GM23338 (cell line): ENCODE measurements at regions not wholly inside any gene's neighbourhood (a gene's known extent, or its start where the extent isn't known, plus 50 kb on each side); places are given as distances from the start of the nearest gene placed in this dataset.

Experiments
- ATAC-seq: fragments of 200-7000 bp; cut with Tn5 transposase; 3 replicates; pipeline ENCODE4 v1.9.1; 2020
- DNase-seq: peaks from one replicate; pipeline ENCODE4 v3.0.0-alpha.2; 2015; ENCODE audit warnings: low spot score
- H2AFZ ChIP-seq: fragments of 200-600 bp; sonication (generic); 2 replicates; pipeline ENCODE4 v1.8.0; 2016; ENCODE audit warnings: antibody characterized with exemption, mild to moderate bottlenecking, moderate library complexity
- H3F3A ChIP-seq: fragments of 200-600 bp; sonication (generic); replicated peaks from 2 replicates; pipeline ENCODE4 v1.8.0; 2017; ENCODE audit warnings: antibody characterized with exemption, mixed run types, low read depth
- H3K27ac ChIP-seq: fragments of 200-600 bp; sonication (generic); 2 replicates; pipeline ENCODE4 v1.6.1; 2016; ENCODE audit warnings: low read depth
- H3K27me3 ChIP-seq: fragments of 200-600 bp; sonication (generic); 2 replicates; pipeline ENCODE4 v1.8.0; 2016; ENCODE audit warnings: mild to moderate bottlenecking, mixed run types, moderate library complexity; ENCODE audit not compliant: insufficient read depth
- H3K36me3 ChIP-seq: fragments of 200-600 bp; sonication (generic); 2 replicates; pipeline ENCODE4 v1.8.0; 2016; ENCODE audit warnings: mild to moderate bottlenecking; ENCODE audit not compliant: insufficient read depth
- H3K4me1 ChIP-seq: fragments of 200-600 bp; sonication (generic); 2 replicates; pipeline ENCODE4 v1.8.0; 2016; ENCODE audit warnings: mild to moderate bottlenecking, moderate library complexity; ENCODE audit not compliant: insufficient read depth
- H3K4me2 ChIP-seq: fragments of 200-600 bp; sonication (generic); 2 replicates; pipeline ENCODE4 v1.7.1; 2017; ENCODE audit warnings: mixed run types
- H3K4me3 ChIP-seq: fragments of 200-600 bp; sonication (generic); 2 replicates; pipeline ENCODE4 v1.6.1; 2016; ENCODE audit warnings: mixed run types
- H3K79me2 ChIP-seq: fragments of 200-600 bp; sonication (generic); replicated peaks from 2 replicates; pipeline ENCODE4 v1.8.0; 2017; ENCODE audit warnings: mild to moderate bottlenecking; ENCODE audit not compliant: insufficient read depth
- H3K9me2 ChIP-seq: fragments of 200-600 bp; sonication (generic); 2 replicates; pipeline ENCODE4 v1.8.0; 2017; ENCODE audit not compliant: insufficient read depth
- H4K20me1 ChIP-seq: fragments of 200-600 bp; sonication (generic); replicated peaks from 2 replicates; pipeline ENCODE4 v1.8.0; 2017; ENCODE audit warnings: mild to moderate bottlenecking; ENCODE audit not compliant: insufficient read depth
- H3K27ac Mint-ChIP-seq: 2 replicates; pipeline ENCODE4 v1.8.0; 2020; ENCODE audit warnings: inconsistent platforms, mild to moderate bottlenecking, moderate library complexity, mixed read lengths
- H3K27me3 Mint-ChIP-seq: 3 replicates; pipeline ENCODE4 v1.8.0; 2022; ENCODE audit warnings: low read depth, mild to moderate bottlenecking, moderate library complexity, mixed read lengths, inconsistent platforms; ENCODE audit not compliant: insufficient read depth, poor library complexity
- H3K36me3 Mint-ChIP-seq: 3 replicates; pipeline ENCODE4 v1.8.0; 2021; ENCODE audit warnings: low read depth, mild to moderate bottlenecking, inconsistent platforms, moderate library complexity, mixed read lengths
- H3K4me1 Mint-ChIP-seq: 3 replicates; pipeline ENCODE4 v1.8.0; 2020; ENCODE audit warnings: mild to moderate bottlenecking, inconsistent platforms, mixed read lengths
- H3K4me3 Mint-ChIP-seq: 3 replicates; pipeline ENCODE4 v1.8.0; 2021; ENCODE audit warnings: moderate library complexity, mild to moderate bottlenecking, inconsistent platforms, mixed read lengths
- H3K9me3 Mint-ChIP-seq: 3 replicates; pipeline ENCODE4 v1.8.0; 2020; ENCODE audit warnings: moderate library complexity, mild to moderate bottlenecking, inconsistent platforms, mixed read lengths
- CREB1 ChIP-seq: fragments of 250-450 bp; sonication (Bioruptor Pico); IDR thresholded peaks from 2 replicates; pipeline ENCODE4 v1.5.0; 2020; ENCODE audit warnings: low read depth, mild to moderate bottlenecking, moderate library complexity
- CTCF ChIP-seq, 2 experiments: fragments of 200-600 bp in 1 of 2; sonication (generic) in 1 of 2; conservative IDR thresholded peaks; 2 replicates each; pipeline versions ENCODE4 v1.5.1 to v1.6.1; 2016 to 2017; ENCODE audit warnings: antibody characterized with exemption in 2 of 2, low read depth in 2 of 2, mild to moderate bottlenecking in 2 of 2, moderate library complexity in 1 of 2
- ETS1 ChIP-seq: IDR thresholded peaks from 2 replicates; pipeline ENCODE4 v1.6.1; 2016; ENCODE audit warnings: antibody characterized with exemption
- EZH2 ChIP-seq: fragments of 200-600 bp; sonication (generic); IDR thresholded peaks from one replicate; pipeline ENCODE4 v1.8.0; 2017; ENCODE audit warnings: antibody characterized with exemption, mild to moderate bottlenecking, low read depth; ENCODE audit not compliant: unreplicated experiment
- EZH2phosphoT487 ChIP-seq: fragments of 200-600 bp; sonication (generic); IDR thresholded peaks from one replicate; pipeline ENCODE4 v1.8.1; 2018; ENCODE audit warnings: antibody characterized with exemption; ENCODE audit not compliant: unreplicated experiment
- JUNB ChIP-seq: IDR thresholded peaks from one replicate; pipeline ENCODE4 v1.6.1; 2016; ENCODE audit warnings: antibody characterized with exemption; ENCODE audit not compliant: unreplicated experiment
- NANOG ChIP-seq: IDR thresholded peaks from 2 replicates; pipeline ENCODE4 v1.6.1; 2016; ENCODE audit warnings: antibody characterized with exemption, borderline replicate concordance
- POLR2AphosphoS5 ChIP-seq: IDR thresholded peaks from 2 replicates; pipeline ENCODE4 v1.6.1; 2016; ENCODE audit warnings: antibody characterized with exemption, low read depth
- REST ChIP-seq: IDR thresholded peaks from one replicate; pipeline ENCODE4 v1.6.1; 2018; ENCODE audit warnings: antibody characterized with exemption; ENCODE audit not compliant: unreplicated experiment
- STAT1 ChIP-seq: IDR thresholded peaks from one replicate; pipeline ENCODE4 v1.6.1; 2016; ENCODE audit warnings: antibody characterized with exemption; ENCODE audit not compliant: unreplicated experiment
- ZNF114 ChIP-seq: fragments of 250-450 bp; sonication (Bioruptor Pico); IDR thresholded peaks from 2 replicates; pipeline ENCODE4 v1.5.0; 2020; ENCODE audit warnings: mild to moderate bottlenecking, moderate library complexity
- ZNF331 ChIP-seq: fragments of 250-450 bp; sonication (Bioruptor Pico); IDR thresholded peaks from 2 replicates; pipeline ENCODE4 v1.5.0; 2020; ENCODE audit warnings: low read depth, mild to moderate bottlenecking, moderate library complexity
- ZNF462 ChIP-seq: fragments of 250-450 bp; sonication (Bioruptor Pico); IDR thresholded peaks from 2 replicates; pipeline ENCODE4 v1.5.0; 2020; ENCODE audit warnings: mild to moderate bottlenecking, moderate library complexity

- TF ChIP-seq CREB1 (CRISPR knock-in tag), result no peak
- TF ChIP-seq EZH2, result no peak
- TF ChIP-seq EZH2phosphoT487, result no peak
These were observed 258.8 kb downstream of the AHR start (continued) for GRCh38 chr7:17557251-17557671.

GRCh38 chr7:17558135-17558534, 259.7 kb downstream of the AHR start:
- TF ChIP-seq EZH2, result no peak
- no peak for TF ChIP-seq ZNF331 (CRISPR knock-in tag)
- TF ChIP-seq ZNF462 (CRISPR knock-in tag), result no peak
- TF ChIP-seq CTCF (conservative IDR thresholded peaks at IDR 0.05; ENCODE audit: low read depth in 2 of 2), result no peak
- TF ChIP-seq ZNF114 (CRISPR knock-in tag), result no peak
- TF ChIP-seq NANOG, result no peak
- TF ChIP-seq REST, result no peak
- TF ChIP-seq JUNB, result no peak
- no peak for TF ChIP-seq EZH2phosphoT487
- TF ChIP-seq STAT1, result no peak
- no peak for TF ChIP-seq POLR2AphosphoS5
- TF ChIP-seq ETS1, result no peak
- TF ChIP-seq CREB1 (CRISPR knock-in tag), result no peak
- Histone ChIP-seq H3K27ac (no peak overlapping the region), H2AFZ (no peak overlapping the region), H3K27me3 (no peaks in the 10 kb centered on the region), H3K4me2 (no peak overlapping the region), H3K4me3 (no peak overlapping the region), H3K9me2 (peaks cover 9% of the 10 kb centered on the region; the same call in 1 of the 2 replicates), H4K20me1 (no peaks in the 10 kb centered on the region), H3F3A (no peaks in the 10 kb centered on the region), H3K4me1 (no peaks in the 10 kb centered on the region), H3K36me3 (no peaks in the 10 kb centered on the region), H3K79me2 (no peaks in the 10 kb centered on the region)
- no peaks in the 10 kb centered on the region for H3K36me3 Mint-ChIP-seq
- H3K9me3 Mint-ChIP-seq, result no peaks in the 10 kb centered on the region
- DNase-seq, result no peak
- no peaks in the 10 kb centered on the region for H3K4me1 Mint-ChIP-seq
- ATAC-seq, result no peak
- no peak overlapping the region for H3K27ac Mint-ChIP-seq
- peaks cover 2% of the 10 kb centered on the region for H3K27me3 Mint-ChIP-seq
- no peak overlapping the region for H3K4me3 Mint-ChIP-seq
